Spleen (tissue), 7 donors: ENCODE measurements at regions not wholly inside any gene's neighbourhood (a gene's known extent, or its start where the extent isn't known, plus 50 kb on each side); places are given as distances from the start of the nearest gene placed in this dataset.

Experiments
- CTCF ChIP-seq, 11 experiments: fragments of 200-600 bp in 7 of 11; fragments of 450-650 bp in 4 of 11; sonication (generic) in 4 of 11; IDR thresholded peaks in 8 of 11; conservative IDR thresholded peaks in 3 of 11; 1 replicate in 7 of 11; 2 replicates in 4 of 11; pipeline versions ENCODE4 v1.4.0 to v1.8.0; 2016 to 2021; ENCODE audit warnings: antibody characterized with exemption in 11 of 11, inconsistent platforms in 4 of 11, mild to moderate bottlenecking in 1 of 11
- POLR2A ChIP-seq, 3 donors: fragments of 450-650 bp; IDR thresholded peaks; one replicate each; pipeline ENCODE4 v1.5.1; 2017; ENCODE audit warnings: antibody characterized with exemption in 3 of 3, mild to moderate bottlenecking in 1 of 3
- POLR2AphosphoS5 ChIP-seq, 3 donors: sonication (generic); formaldehyde crosslinking; IDR thresholded peaks; one replicate each; pipeline ENCODE4 v1.5.1; 2017; ENCODE audit warnings: antibody characterized with exemption in 3 of 3
- donor health status: DM: no; HTN: no; CAD: no; lungs with moderate emphysema.
- donor health status: DM: no; HTN: no; CAD: no.
- donor health status: DM: no; HTN: no; CAD: no.

- TF ChIP-seq CTCF (IDR thresholded peaks at IDR 0.05 in 8 of 11, conservative IDR thresholded peaks at IDR 0.05 in 3 of 11) (no peak), POLR2A (IDR thresholded peaks at IDR 0.05) (no peak), POLR2AphosphoS5 (IDR thresholded peaks at IDR 0.05) (no peak)
Observed at GRCh38 chr2:150983314-150983897, 278.3 kb downstream of the RBM43 start.
